Endothelial cell of umbilical vein (primary cell): ENCODE measurements at regions not wholly inside any gene's neighbourhood (a gene's known extent, or its start where the extent isn't known, plus 50 kb on each side); places are given as distances from the start of the nearest gene placed in this dataset.

Experiments used
- BruUV-seq: library from RNA; stranded (reverse); fragments of 400-500 nt; replicated peaks from 2 replicates; lab custom pipeline; 2021; lab: Mats Ljungman, UMichigan
- CTCF ChIA-PET: fragments of 300-600, 350-600 bp; sonication (Branson Sonifier 250); formaldehyde crosslinking; loops from one replicate; lab custom pipeline; 2021; ENCODE audit warnings: antibody characterized with exemption, inconsistent platforms; lab: Charles Lee
- POLR2A ChIA-PET: fragments of 300-600, 350-600 bp; sonication (Branson Sonifier 250); formaldehyde crosslinking; loops from one replicate; lab custom pipeline; 2021; ENCODE audit warnings: antibody characterized with exemption, inconsistent platforms; lab: Charles Lee
- DNase-seq: peaks from one replicate; pipeline ENCODE4 v3.0.0-alpha.2; 2011; ENCODE audit warnings: low read depth, low spot score
- FAIRE-seq: peaks from 2 replicates; lab custom pipeline; 2011; peaks lifted over from hg19 to GRCh38; lab: Jason Lieb, UNC
- H2AFZ ChIP-seq: 2 replicates; pipeline ENCODE4 v1.6.0; 2012; ENCODE audit warnings: low read depth, low read length, control low read depth, inconsistent platforms
- H3K27ac ChIP-seq: 2 replicates; pipeline ENCODE4 v1.5.1; 2011; ENCODE audit warnings: low read depth, mild to moderate bottlenecking, control low read depth, low read length, moderate library complexity; ENCODE audit not compliant: insufficient read depth
- H3K27me3 ChIP-seq, 2 experiments: 2 replicates each; pipeline versions ENCODE4 v1.6.0 to v1.6.1; 2011; ENCODE audit warnings: low read length in 2 of 2, mixed read lengths in 1 of 2; ENCODE audit not compliant: control insufficient read depth in 2 of 2, insufficient read depth in 2 of 2
- H3K36me3 ChIP-seq, 2 experiments: 2 replicates in 1 of 2; 3 replicates in 1 of 2; pipeline ENCODE4 v1.5.1; 2011; ENCODE audit warnings: low read length in 2 of 2, mild to moderate bottlenecking in 1 of 2, moderate library complexity in 1 of 2; ENCODE audit not compliant: control insufficient read depth in 2 of 2, insufficient read depth in 2 of 2; ENCODE audit errors: extremely low read depth in 1 of 2
- H3K4me1 ChIP-seq: 3 replicates; pipeline ENCODE4 v1.5.1; 2011; ENCODE audit warnings: mild to moderate bottlenecking, low read length; ENCODE audit not compliant: control insufficient read depth, insufficient read depth; ENCODE audit errors: extremely low read depth
- H3K4me2 ChIP-seq: 2 replicates; pipeline ENCODE4 v1.6.1; 2011; ENCODE audit warnings: low read length, control low read depth, mixed read lengths; ENCODE audit not compliant: insufficient read depth
- H3K4me3 ChIP-seq, 3 experiments: fragments of 200-600 bp in 1 of 3; sonication (generic), shearing (Covaris generic) in 1 of 3; replicated peaks in 1 of 3; 2 replicates each; pipeline ENCODE4 v1.5.1; 2011 to 2016; ENCODE audit warnings: control low read depth in 3 of 3, low read length in 3 of 3, mild to moderate bottlenecking in 2 of 3, inconsistent platforms in 1 of 3, low read depth in 1 of 3, moderate library complexity in 1 of 3; ENCODE audit not compliant: insufficient read depth in 1 of 3
- H3K79me2 ChIP-seq: 2 replicates; pipeline ENCODE4 v1.6.0; 2012; ENCODE audit warnings: low read length, inconsistent platforms; ENCODE audit not compliant: control insufficient read depth, insufficient read depth
- H3K9ac ChIP-seq: replicated peaks from 2 replicates; pipeline ENCODE3; 2011; ENCODE audit warnings: low read length, control low read depth; ENCODE audit not compliant: insufficient read depth; ENCODE audit errors: extremely low read depth
- H3K9me1 ChIP-seq: replicated peaks from 3 replicates; pipeline ENCODE4 v1.6.0; 2011; ENCODE audit warnings: mild to moderate bottlenecking, low read length; ENCODE audit not compliant: control insufficient read depth, insufficient read depth; ENCODE audit errors: extremely low read depth
- H3K9me3 ChIP-seq: replicated peaks from 2 replicates; pipeline ENCODE4 v1.5.1; 2012; ENCODE audit warnings: low read length, inconsistent platforms; ENCODE audit not compliant: control insufficient read depth, insufficient read depth
- H4K20me1 ChIP-seq: replicated peaks from 2 replicates; pipeline ENCODE3; 2011; ENCODE audit warnings: mild to moderate bottlenecking, low read length; ENCODE audit not compliant: control insufficient read depth, insufficient read depth; ENCODE audit errors: extremely low read depth
- CTCF ChIP-seq, 2 donors: IDR thresholded peaks; 1 replicate in 1 of 2; 2 replicates in 1 of 2; pipeline ENCODE4 v1.5.1; 2011; ENCODE audit warnings: low read length in 2 of 2, mild to moderate bottlenecking in 2 of 2, moderate library complexity in 2 of 2, control low read depth in 1 of 2, inconsistent platforms in 1 of 2, low read depth in 1 of 2; ENCODE audit not compliant: insufficient read depth in 1 of 2; ENCODE audit errors: extremely low read depth in 1 of 2
- EZH2 ChIP-seq: IDR thresholded peaks from 2 replicates; pipeline ENCODE4 v1.6.1; 2012; ENCODE audit warnings: borderline replicate concordance, low read depth, mild to moderate bottlenecking, moderate library complexity, low read length, inconsistent platforms; ENCODE audit not compliant: severe bottlenecking
- FOS ChIP-seq: IDR thresholded peaks from 2 replicates; pipeline ENCODE4 v1.6.1; 2011; ENCODE audit warnings: mild to moderate bottlenecking, low read length, moderate library complexity, borderline replicate concordance; ENCODE audit not compliant: insufficient read depth
- GATA2 ChIP-seq: IDR thresholded peaks from 2 replicates; pipeline ENCODE4 v1.7.0; 2011; ENCODE audit warnings: low read depth, mild to moderate bottlenecking, moderate library complexity, mixed read lengths, low read length; ENCODE audit not compliant: insufficient read length, insufficient read depth
- JUN ChIP-seq: IDR thresholded peaks from 2 replicates; pipeline ENCODE4 v1.6.1; 2011; ENCODE audit warnings: borderline replicate concordance, low read depth; ENCODE audit not compliant: insufficient read length, insufficient read depth
- MAX ChIP-seq: IDR thresholded peaks from 2 replicates; pipeline ENCODE4 v1.6.1; 2011; ENCODE audit not compliant: insufficient read depth, insufficient read length
- MYC ChIP-seq: IDR thresholded peaks from one replicate; pipeline ENCODE4 v1.6.1; 2011; ENCODE audit warnings: mild to moderate bottlenecking, low read depth, low read length
- POLR2A ChIP-seq: IDR thresholded peaks from 2 replicates; pipeline ENCODE4 v1.6.1; 2012; ENCODE audit warnings: low read depth, mild to moderate bottlenecking, control low read depth, low read length
- POLR2AphosphoS5 ChIP-seq: IDR thresholded peaks from 2 replicates; pipeline ENCODE4 v1.6.1; 2012; ENCODE audit warnings: low read depth, mild to moderate bottlenecking, control low read depth, low read length, moderate library complexity; ENCODE audit not compliant: insufficient read depth
- dilution Hi-C: fragments of 300-500 bp; cut with MboI; formaldehyde crosslinking; loops from one replicate; pipeline ENCODE4 v1.15.0; 2019; ENCODE audit warnings: low sequenced_read_pairs; ENCODE audit not compliant: extremely low pct_ligation_motif_present
- intact Hi-C: fragments of 100-400 bp; cut with micrococcal nuclease; formaldehyde crosslinking; loops from one replicate; pipeline ENCODE4 v1.10.0; 2022

GRCh38 chrX:128601706-128602105, 549.5 kb upstream of the ACTRT1 start:
- dilution Hi-C loops: no loop called here
- Histone ChIP-seq H3K36me3 (no peaks in the 10 kb centered on the region), H3K4me3 (no peak overlapping the region), H3K9me3 (no peaks in the 10 kb centered on the region), H3K27me3 (no peaks in the 10 kb centered on the region), H3K27ac (no peak overlapping the region), H3K9ac (no peak overlapping the region), H3K4me2 (no peak overlapping the region), H3K9me1 (no peaks in the 10 kb centered on the region), H4K20me1 (no peaks in the 10 kb centered on the region), H2AFZ (no peak overlapping the region), H3K4me1 (no peaks in the 10 kb centered on the region), H3K79me2 (no peaks in the 10 kb centered on the region)
- no TSS peak for BruUV-seq
- TF ChIP-seq MYC: no peak
- no peak for TF ChIP-seq FOS
- TF ChIP-seq EZH2: no peak
- TF ChIP-seq GATA2: no peak
- no peak for TF ChIP-seq JUN
- TF ChIP-seq POLR2AphosphoS5: no peak
- TF ChIP-seq MAX: no peak
- TF ChIP-seq CTCF (IDR thresholded peaks at IDR 0.05; ENCODE audit: extremely low read depth in 1 of 2, insufficient read depth in 1 of 2, low read depth in 1 of 2, low read length in 2 of 2): no peak
- no peak for TF ChIP-seq POLR2A
- FAIRE-seq (no peak), DNase-seq (no peak)
- ChIA-PET CTCF (no interaction called here), POLR2A (no interaction called here)
- intact Hi-C loops: no loop called here
